ENCODE measurements at regions not wholly inside any gene's neighbourhood (a gene's known extent, or its start where the extent isn't known, plus 50 kb on each side); places are given as distances from the start of the nearest gene placed in this dataset.

GRCh38 chr7:53281312-53281711 lies 245.9 kb downstream of the POM121L12 start:
- TF ChIP-seq CTCF (IDR thresholded peaks at IDR 0.05), result no peak

GRCh38 chr7:53292341-53292740 lies 256.9 kb downstream of the POM121L12 start:
- no peak for TF ChIP-seq CTCF (IDR thresholded peaks at IDR 0.05)
- no peak for ATAC-seq (ENCODE audit: low FRiP score)

More at GRCh38 chr7:53281312-53281711, 245.9 kb downstream of the POM121L12 start:
- DNase-seq (ENCODE audit: low spot score) (no peak), ATAC-seq (ENCODE audit: low FRiP score) (no peak)

GRCh38 chr7:53302496-53303246 lies 267.2 kb downstream of the POM121L12 start:
- TF ChIP-seq CTCF (IDR thresholded peaks at IDR 0.05), result no peak
- DNase-seq (ENCODE audit: low spot score) (no peak), ATAC-seq (ENCODE audit: low FRiP score) (no peak)

More at GRCh38 chr7:53292341-53292740, 256.9 kb downstream of the POM121L12 start:
- DNase-seq (ENCODE audit: low spot score), result no peak

GRCh38 chr7:53303781-53304180 lies 268.3 kb downstream of the POM121L12 start:
- DNase-seq (ENCODE audit: low spot score) (no peak), ATAC-seq (ENCODE audit: low FRiP score) (no peak)
- TF ChIP-seq CTCF (IDR thresholded peaks at IDR 0.05), result no peak

- no peak for DNase-seq (ENCODE audit: low spot score)
- ATAC-seq (ENCODE audit: low FRiP score), result no peak
- TF ChIP-seq CTCF (IDR thresholded peaks at IDR 0.05), result no peak
Observed at GRCh38 chr7:53306846-53307245, 271.4 kb downstream of the POM121L12 start.

- ATAC-seq (ENCODE audit: low FRiP score), result no peak
- no peak for TF ChIP-seq CTCF (IDR thresholded peaks at IDR 0.05)
- DNase-seq (ENCODE audit: low spot score), result no peak
Observed at GRCh38 chr7:53311205-53311604, 275.8 kb downstream of the POM121L12 start.

- ATAC-seq (ENCODE audit: low FRiP score) (no peak), DNase-seq (ENCODE audit: low spot score) (no peak)
- no peak for TF ChIP-seq CTCF (IDR thresholded peaks at IDR 0.05)
Observed at GRCh38 chr7:53315981-53316380, 280.5 kb downstream of the POM121L12 start.

All from omental fat pad (tissue), 3 donors.